ENCODE measurements at regions not wholly inside any gene's neighbourhood (a gene's known extent, or its start where the extent isn't known, plus 50 kb on each side); places are given as distances from the start of the nearest gene placed in this dataset.

DNA sequence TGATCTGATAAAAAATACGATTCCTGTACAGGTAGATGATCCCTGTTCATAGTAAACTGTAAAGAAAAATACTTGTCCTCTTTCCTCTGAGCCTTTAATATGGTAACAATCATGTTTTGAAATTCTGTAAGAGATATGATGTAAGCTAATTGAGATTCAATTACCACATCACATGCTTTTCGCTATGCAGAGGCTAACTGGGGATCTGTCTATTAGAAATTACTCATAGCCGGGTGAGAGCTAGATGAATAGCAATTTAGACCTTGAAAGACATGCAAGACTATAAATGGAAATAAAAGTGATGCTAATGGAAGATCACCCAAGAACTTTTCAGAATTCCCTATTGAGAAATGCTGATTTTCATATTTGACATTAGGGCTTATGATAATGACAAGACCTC is 579.9 kb upstream of the ZNF717 start:
- TF ChIP-seq, protein P1, sequence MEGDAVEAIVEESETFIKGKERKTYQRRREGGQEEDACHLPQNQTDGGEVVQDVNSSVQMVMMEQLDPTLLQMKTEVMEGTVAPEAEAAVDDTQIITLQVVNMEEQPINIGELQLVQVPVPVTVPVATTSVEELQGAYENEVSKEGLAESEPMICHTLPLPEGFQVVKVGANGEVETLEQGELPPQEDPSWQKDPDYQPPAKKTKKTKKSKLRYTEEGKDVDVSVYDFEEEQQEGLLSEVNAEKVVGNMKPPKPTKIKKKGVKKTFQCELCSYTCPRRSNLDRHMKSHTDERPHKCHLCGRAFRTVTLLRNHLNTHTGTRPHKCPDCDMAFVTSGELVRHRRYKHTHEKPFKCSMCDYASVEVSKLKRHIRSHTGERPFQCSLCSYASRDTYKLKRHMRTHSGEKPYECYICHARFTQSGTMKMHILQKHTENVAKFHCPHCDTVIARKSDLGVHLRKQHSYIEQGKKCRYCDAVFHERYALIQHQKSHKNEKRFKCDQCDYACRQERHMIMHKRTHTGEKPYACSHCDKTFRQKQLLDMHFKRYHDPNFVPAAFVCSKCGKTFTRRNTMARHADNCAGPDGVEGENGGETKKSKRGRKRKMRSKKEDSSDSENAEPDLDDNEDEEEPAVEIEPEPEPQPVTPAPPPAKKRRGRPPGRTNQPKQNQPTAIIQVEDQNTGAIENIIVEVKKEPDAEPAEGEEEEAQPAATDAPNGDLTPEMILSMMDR (IDR thresholded peaks at IDR 0.05) = no peak
- TF ChIP-seq POLR2A (IDR thresholded peaks at IDR 0.05) = no peak
- no peak overlapping the region for H3K27ac ChIP-seq
- no peaks in the 10 kb centered on the region for H3K4me1 ChIP-seq
- no peak for DNase-seq
- H3K9me3 ChIP-seq = no peaks in the 10 kb centered on the region
- H3K4me3 ChIP-seq = no peak overlapping the region
- H3K36me3 ChIP-seq = no peaks in the 10 kb centered on the region
- H3K27me3 ChIP-seq = no peaks in the 10 kb centered on the region

DNA sequence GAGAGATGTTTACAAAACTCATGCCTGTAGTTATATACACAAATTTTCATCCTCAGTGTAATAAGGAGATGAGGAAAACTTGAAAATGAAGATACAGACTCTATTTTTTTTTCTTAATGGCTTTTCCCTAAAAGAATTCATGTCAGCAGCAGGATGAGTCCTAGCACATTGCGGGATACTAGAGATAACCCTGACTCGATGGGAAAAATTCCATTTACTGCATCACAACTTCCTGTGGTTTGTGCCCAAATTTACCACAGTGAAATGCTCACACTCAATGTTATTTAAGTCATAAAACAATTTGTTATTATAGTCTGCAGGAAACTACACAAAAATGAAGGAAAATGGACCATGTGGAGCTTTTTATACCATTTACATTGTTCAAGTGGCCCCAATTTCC is 581.9 kb upstream of the ZNF717 start:
- no peaks in the 10 kb centered on the region for H3K4me1 ChIP-seq
- no peaks in the 10 kb centered on the region for H3K36me3 ChIP-seq
- no peak overlapping the region for H3K4me3 ChIP-seq
- no peaks in the 10 kb centered on the region for H3K27me3 ChIP-seq
- no peak for DNase-seq
- TF ChIP-seq, protein P1 (IDR thresholded peaks at IDR 0.05) = no peak
- no peak for TF ChIP-seq POLR2A (IDR thresholded peaks at IDR 0.05)
- H3K27ac ChIP-seq = no peak overlapping the region
- H3K9me3 ChIP-seq = no peaks in the 10 kb centered on the region

DNA sequence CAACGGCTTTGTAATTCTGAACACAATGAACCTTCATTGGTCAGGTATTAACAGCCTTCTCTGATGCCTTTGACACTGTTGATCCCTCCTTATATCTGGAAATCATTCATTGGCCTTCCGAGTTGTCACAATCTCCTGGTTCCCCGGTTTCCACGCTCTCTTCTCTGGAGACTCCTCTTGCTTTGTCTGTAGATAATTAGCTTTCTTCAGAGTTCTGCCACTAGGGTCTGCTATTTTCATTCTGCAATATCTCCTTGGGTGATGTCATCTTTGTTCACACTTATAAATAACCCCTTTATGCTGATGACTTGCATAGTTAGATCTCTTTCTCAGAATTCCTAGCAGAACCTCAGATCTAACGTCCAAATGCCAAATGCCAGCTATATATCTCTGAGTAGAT is 583.8 kb upstream of the ZNF717 start:
- Histone ChIP-seq H3K27ac (no peak overlapping the region), H3K27me3 (no peaks in the 10 kb centered on the region), H3K36me3 (no peaks in the 10 kb centered on the region), H3K4me1 (no peaks in the 10 kb centered on the region), H3K9me3 (no peaks in the 10 kb centered on the region), H3K4me3 (no peak overlapping the region)
- no peak for DNase-seq
- TF ChIP-seq POLR2A (IDR thresholded peaks at IDR 0.05) = no peak
- TF ChIP-seq, protein P1 (IDR thresholded peaks at IDR 0.05) = no peak

DNA sequence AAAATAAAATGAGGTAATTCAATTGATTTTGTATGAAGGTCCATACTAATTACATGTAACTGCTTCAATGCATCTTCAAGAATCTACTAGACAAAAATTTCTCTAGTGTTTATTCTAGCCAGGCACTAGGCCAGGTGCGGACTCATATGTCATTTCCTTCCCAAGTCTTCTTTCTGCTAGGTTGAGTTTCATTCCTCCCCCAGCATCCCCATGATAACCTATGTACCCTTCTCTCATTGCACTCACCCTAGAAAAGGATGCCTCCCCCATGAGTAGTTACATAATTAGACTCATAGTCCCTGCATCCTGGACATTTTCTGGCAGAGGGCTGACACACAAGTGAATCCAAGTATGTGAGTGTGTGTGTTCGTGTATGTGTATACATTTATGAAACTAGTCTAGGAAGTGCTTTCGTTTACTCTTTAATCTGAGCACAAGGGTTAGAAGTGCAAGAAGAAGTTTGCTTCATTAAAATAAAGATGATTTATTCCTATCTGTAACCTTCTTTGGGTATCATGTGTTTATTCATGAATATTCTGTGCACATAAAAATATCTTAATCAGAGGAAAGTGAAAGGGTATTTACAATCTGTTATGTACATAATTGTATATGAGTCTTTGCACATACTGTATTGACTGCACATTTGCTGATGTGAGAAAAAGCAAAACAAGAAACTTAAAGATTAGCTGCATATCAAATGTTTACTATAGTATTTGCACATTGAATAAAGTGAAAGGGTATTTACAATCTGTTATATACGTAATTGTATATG is 585.6 kb upstream of the ZNF717 start:
- no peak for TF ChIP-seq POLR2A (IDR thresholded peaks at IDR 0.05)
- TF ChIP-seq, protein P1 (IDR thresholded peaks at IDR 0.05) = no peak
- no peaks in the 10 kb centered on the region for H3K9me3 ChIP-seq
- H3K36me3 ChIP-seq = no peaks in the 10 kb centered on the region
- H3K4me3 ChIP-seq = no peak overlapping the region
- no peak for DNase-seq
- no peaks in the 10 kb centered on the region for H3K4me1 ChIP-seq
- no peaks in the 10 kb centered on the region for H3K27me3 ChIP-seq
- H3K27ac ChIP-seq = no peak overlapping the region

DNA sequence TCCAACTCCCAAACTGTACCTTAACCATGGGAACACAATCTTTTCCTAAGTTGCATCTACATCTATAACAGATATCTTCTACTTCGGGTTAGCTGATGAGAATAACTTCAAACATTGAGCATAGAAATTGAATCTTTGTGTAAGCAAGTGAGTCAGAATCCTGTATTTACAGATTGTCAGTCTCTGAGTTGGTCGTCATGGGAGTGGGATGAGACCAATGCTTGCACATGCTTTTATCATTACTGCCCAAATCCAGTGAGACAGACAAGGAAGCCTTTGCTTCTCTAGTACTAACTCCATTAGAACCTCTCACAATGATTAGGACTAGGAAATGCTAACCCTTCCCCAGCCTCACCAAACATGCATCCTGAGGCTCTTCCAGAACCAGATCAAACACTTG is 587.1 kb upstream of the ZNF717 start:
- H3K4me1 ChIP-seq = no peaks in the 10 kb centered on the region
- no peak for TF ChIP-seq POLR2A (IDR thresholded peaks at IDR 0.05)
- TF ChIP-seq, protein P1 (IDR thresholded peaks at IDR 0.05) = no peak
- H3K9me3 ChIP-seq = no peaks in the 10 kb centered on the region
- H3K27ac ChIP-seq = no peak overlapping the region
- no peaks in the 10 kb centered on the region for H3K36me3 ChIP-seq
- no peaks in the 10 kb centered on the region for H3K27me3 ChIP-seq
- DNase-seq = no peak
- no peak overlapping the region for H3K4me3 ChIP-seq

All from Peyer's patch (tissue), 4 donors.